ENCODE measurements at regions not wholly inside any gene's neighbourhood (a gene's known extent, or its start where the extent isn't known, plus 50 kb on each side); places are given as distances from the start of the nearest gene placed in this dataset.
A peak's percentile ranks its signal among the peaks of the same experiment; 100 is the strongest.

- TF ChIP-seq, protein P1, sequence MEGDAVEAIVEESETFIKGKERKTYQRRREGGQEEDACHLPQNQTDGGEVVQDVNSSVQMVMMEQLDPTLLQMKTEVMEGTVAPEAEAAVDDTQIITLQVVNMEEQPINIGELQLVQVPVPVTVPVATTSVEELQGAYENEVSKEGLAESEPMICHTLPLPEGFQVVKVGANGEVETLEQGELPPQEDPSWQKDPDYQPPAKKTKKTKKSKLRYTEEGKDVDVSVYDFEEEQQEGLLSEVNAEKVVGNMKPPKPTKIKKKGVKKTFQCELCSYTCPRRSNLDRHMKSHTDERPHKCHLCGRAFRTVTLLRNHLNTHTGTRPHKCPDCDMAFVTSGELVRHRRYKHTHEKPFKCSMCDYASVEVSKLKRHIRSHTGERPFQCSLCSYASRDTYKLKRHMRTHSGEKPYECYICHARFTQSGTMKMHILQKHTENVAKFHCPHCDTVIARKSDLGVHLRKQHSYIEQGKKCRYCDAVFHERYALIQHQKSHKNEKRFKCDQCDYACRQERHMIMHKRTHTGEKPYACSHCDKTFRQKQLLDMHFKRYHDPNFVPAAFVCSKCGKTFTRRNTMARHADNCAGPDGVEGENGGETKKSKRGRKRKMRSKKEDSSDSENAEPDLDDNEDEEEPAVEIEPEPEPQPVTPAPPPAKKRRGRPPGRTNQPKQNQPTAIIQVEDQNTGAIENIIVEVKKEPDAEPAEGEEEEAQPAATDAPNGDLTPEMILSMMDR (IDR thresholded peaks at IDR 0.05; ENCODE audit: poor library complexity) = no peak
- TF ChIP-seq EZH2 (IDR thresholded peaks at IDR 0.05; ENCODE audit: borderline replicate concordance) (no peak), EZH2phosphoT487 (IDR thresholded peaks at IDR 0.05; ENCODE audit: low read depth, severe bottlenecking, unreplicated experiment) (no peak)
These were observed 1419.4 kb downstream of the KCNT2 start for GRCh38 chr1:195188821-195189220.

DNA sequence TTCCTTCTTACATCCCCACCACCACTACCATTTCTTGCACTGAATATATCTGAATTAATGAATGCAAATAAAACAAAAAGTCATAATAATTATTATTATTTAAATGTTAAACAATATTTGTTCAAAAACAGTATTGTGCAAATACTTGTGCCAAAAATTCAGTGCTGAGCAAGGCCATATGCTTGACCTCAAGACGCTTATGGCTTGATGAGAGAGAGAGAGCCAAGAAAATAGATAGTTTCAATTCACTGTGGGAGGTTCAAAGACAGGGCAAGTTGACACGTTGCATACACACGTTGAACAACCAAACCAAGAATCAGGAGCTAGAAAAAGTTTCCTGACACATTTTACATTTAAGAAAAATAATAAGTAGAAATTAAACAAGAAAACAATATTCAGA lies 1421.7 kb downstream of the KCNT2 start:
- Histone ChIP-seq H2AFZ (no peak overlapping the region), H3K4me3 (no peak overlapping the region), H3K4me2 (no peak overlapping the region), H3K79me2 (no peaks in the 10 kb centered on the region), H4K20me1 (ENCODE audit: insufficient read depth, poor library complexity, severe bottlenecking) (no peaks in the 10 kb centered on the region), H3K9me2 (replicated peaks; ENCODE audit: insufficient read depth) (no peaks in the 10 kb centered on the region), H3K9me3 (ENCODE audit: low read depth) (no peaks in the 10 kb centered on the region), H3K27me3 (no peaks in the 10 kb centered on the region), H3K4me1 (ENCODE audit: insufficient read depth) (no peaks in the 10 kb centered on the region), H3K27ac (no peak overlapping the region), H3K36me3 (replicated peaks; ENCODE audit: insufficient read depth, low read depth) (no peaks in the 10 kb centered on the region)
- 82% methylated on average over 3 of the region's 3 CpGs for WGBS (ENCODE audit: low lambda C conversion rate, missing lambda C conversion rate)
- TF ChIP-seq EZH2 (IDR thresholded peaks at IDR 0.05; ENCODE audit: borderline replicate concordance) = no peak
- TF ChIP-seq EZH2phosphoT487 (IDR thresholded peaks at IDR 0.05; ENCODE audit: low read depth, severe bottlenecking, unreplicated experiment) = no peak
- TF ChIP-seq, protein P1 (IDR thresholded peaks at IDR 0.05; ENCODE audit: poor library complexity) = no peak
- no peak for DNase-seq (ENCODE audit: low spot score)

More at GRCh38 chr1:195188821-195189220, 1419.4 kb downstream of the KCNT2 start:
- no peak for DNase-seq (ENCODE audit: low spot score)
- Histone ChIP-seq H3K9me3 (ENCODE audit: low read depth) (no peaks in the 10 kb centered on the region), H3K36me3 (replicated peaks; ENCODE audit: insufficient read depth, low read depth) (no peaks in the 10 kb centered on the region), H3K9me2 (replicated peaks; ENCODE audit: insufficient read depth) (no peaks in the 10 kb centered on the region), H2AFZ (no peak overlapping the region), H3K79me2 (no peaks in the 10 kb centered on the region), H3K4me2 (peak overlapping the region; percentile 3), H3K27me3 (no peaks in the 10 kb centered on the region), H3K4me1 (ENCODE audit: insufficient read depth) (no peaks in the 10 kb centered on the region), H3K27ac (no peak overlapping the region), H3K4me3 (no peak overlapping the region), H4K20me1 (ENCODE audit: insufficient read depth, poor library complexity, severe bottlenecking) (no peaks in the 10 kb centered on the region)
- 45% methylated on average over 3 of the region's 3 CpGs for WGBS (ENCODE audit: low lambda C conversion rate, missing lambda C conversion rate)

DNA sequence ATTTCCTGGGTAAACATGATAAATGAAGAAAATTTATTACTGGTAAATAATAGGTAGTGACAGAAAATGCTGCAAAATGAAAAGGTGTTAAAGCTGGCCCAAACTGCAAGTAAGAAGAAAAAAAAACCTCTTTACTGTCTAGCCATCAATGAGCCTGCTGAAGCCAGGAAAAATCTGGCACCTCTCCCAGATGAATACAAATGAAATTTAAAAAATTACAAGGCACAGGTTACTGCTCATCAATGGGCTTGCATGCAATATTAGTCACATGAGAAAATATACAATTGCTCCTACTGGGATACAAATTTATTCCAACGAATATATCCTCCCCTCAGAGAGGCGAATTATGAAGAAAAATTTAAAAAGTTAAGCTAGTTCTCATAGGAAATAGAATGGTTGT lies 1422.5 kb downstream of the KCNT2 start:
- Histone ChIP-seq H3K27ac (no peak overlapping the region), H2AFZ (no peak overlapping the region)
- TF ChIP-seq EZH2 (IDR thresholded peaks at IDR 0.05; ENCODE audit: borderline replicate concordance) (no peak), EZH2phosphoT487 (IDR thresholded peaks at IDR 0.05; ENCODE audit: low read depth, severe bottlenecking, unreplicated experiment) (no peak)
- TF ChIP-seq, protein P1 (IDR thresholded peaks at IDR 0.05; ENCODE audit: poor library complexity) = no peak

DNA sequence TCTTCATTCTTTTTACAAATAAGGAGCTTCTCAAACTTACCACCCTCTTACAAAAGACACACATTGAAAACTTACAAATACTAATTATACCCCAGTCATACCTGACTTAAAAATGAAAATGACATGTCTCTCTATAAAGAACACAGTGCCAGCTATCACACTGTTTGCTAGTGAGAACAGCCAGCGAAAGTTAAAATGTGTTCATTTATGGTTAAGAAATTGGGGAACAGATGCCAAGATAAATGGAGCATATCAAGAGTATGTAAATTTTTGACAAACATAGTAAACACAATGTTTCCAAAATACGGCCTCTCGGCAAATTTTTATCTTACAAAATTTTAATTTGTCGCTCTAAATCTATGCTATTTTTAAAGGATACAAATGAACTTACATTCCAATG lies 1422.9 kb downstream of the KCNT2 start:
- DNase-seq (ENCODE audit: low spot score) = no peak
- H3K9me2 ChIP-seq (replicated peaks; ENCODE audit: insufficient read depth) = no peaks in the 10 kb centered on the region
- no peak overlapping the region for H3K27ac ChIP-seq
- H3K36me3 ChIP-seq (replicated peaks; ENCODE audit: insufficient read depth, low read depth) = no peaks in the 10 kb centered on the region
- no peaks in the 10 kb centered on the region for H3K4me1 ChIP-seq (ENCODE audit: insufficient read depth)
- no peaks in the 10 kb centered on the region for H3K27me3 ChIP-seq
- TF ChIP-seq EZH2 (IDR thresholded peaks at IDR 0.05; ENCODE audit: borderline replicate concordance) (no peak), EZH2phosphoT487 (IDR thresholded peaks at IDR 0.05; ENCODE audit: low read depth, severe bottlenecking, unreplicated experiment) (no peak)
- TF ChIP-seq, protein P1 (IDR thresholded peaks at IDR 0.05; ENCODE audit: poor library complexity) = no peak
- no peak overlapping the region for H3K4me3 ChIP-seq
- no peaks in the 10 kb centered on the region for H3K79me2 ChIP-seq
- 93% methylated on average over 4 of the region's 4 CpGs for WGBS (ENCODE audit: low lambda C conversion rate, missing lambda C conversion rate)
- no peaks in the 10 kb centered on the region for H4K20me1 ChIP-seq (ENCODE audit: insufficient read depth, poor library complexity, severe bottlenecking)
- H2AFZ ChIP-seq = no peak overlapping the region
- no peak overlapping the region for H3K4me2 ChIP-seq
- H3K9me3 ChIP-seq (ENCODE audit: low read depth) = no peaks in the 10 kb centered on the region

More for the DNA sequence above, 1422.5 kb downstream of the KCNT2 start:
- WGBS (ENCODE audit: low lambda C conversion rate, missing lambda C conversion rate) = 82% methylated on average over 2 of the region's 2 CpGs
- Histone ChIP-seq H3K4me3 (no peak overlapping the region), H3K9me2 (replicated peaks; ENCODE audit: insufficient read depth) (no peaks in the 10 kb centered on the region), H3K27me3 (no peaks in the 10 kb centered on the region), H3K4me1 (ENCODE audit: insufficient read depth) (no peaks in the 10 kb centered on the region), H4K20me1 (ENCODE audit: insufficient read depth, poor library complexity, severe bottlenecking) (no peaks in the 10 kb centered on the region), H3K36me3 (replicated peaks; ENCODE audit: insufficient read depth, low read depth) (no peaks in the 10 kb centered on the region), H3K9me3 (ENCODE audit: low read depth) (no peaks in the 10 kb centered on the region), H3K4me2 (no peak overlapping the region), H3K79me2 (no peaks in the 10 kb centered on the region)
- DNase-seq (ENCODE audit: low spot score) = no peak
